T-cell (primary cell): ENCODE measurements at regions not wholly inside any gene's neighbourhood (a gene's known extent, or its start where the extent isn't known, plus 50 kb on each side); places are given as distances from the start of the nearest gene placed in this dataset.

Source experiments
- ATAC-seq, 4 experiments: fragments of 200-7000 bp in 3 of 4; fragments of 150-1000 bp in 1 of 4; cut with Tn5 transposase; replicated peaks in 1 of 4; 1 replicate in 3 of 4; 2 replicates in 1 of 4; pipeline ENCODE4 v1.10.0; 2021; ENCODE audit warnings: moderate library complexity in 3 of 4, mild to moderate bottlenecking in 2 of 4, moderate number of reproducible peaks in 1 of 4
- CTCF ChIA-PET, 2 donors: fragments of 300-600 bp; sonication (Branson Sonifier 250); formaldehyde crosslinking; loops; one replicate each; lab custom pipeline; 2022; ENCODE audit warnings: antibody characterized with exemption in 2 of 2; lab: Charles Lee
- POLR2A ChIA-PET, 2 donors: fragments of 300-600 bp; sonication (Branson Sonifier 250); formaldehyde crosslinking; loops; one replicate each; lab custom pipeline; 2022; ENCODE audit warnings: antibody characterized with exemption in 2 of 2; lab: Charles Lee
- DNase-seq, 35 experiments: peaks; one replicate each; pipeline versions ENCODE4 v3.0.0 to v3.0.0-alpha.2; 2013 to 2023
- H3K27ac ChIP-seq: one replicate; pipeline ENCODE4 v1.5.1; 2013; ENCODE audit warnings: low read length
- H3K27me3 ChIP-seq, 2 experiments: replicated peaks in 1 of 2; 1 replicate in 1 of 2; 2 replicates in 1 of 2; pipeline versions ENCODE4 v1.6.1 to v1.7.0; 2013; ENCODE audit warnings: low read length in 1 of 2, mixed read lengths in 1 of 2; ENCODE audit not compliant: control insufficient read depth in 2 of 2, insufficient read depth in 2 of 2; ENCODE audit errors: extremely low read depth in 1 of 2
- H3K36me3 ChIP-seq, 2 donors: 1 replicate in 1 of 2; 2 replicates in 1 of 2; pipeline versions ENCODE4 v1.6.1 to v1.7.0; 2013; ENCODE audit warnings: low read length in 1 of 2; ENCODE audit not compliant: control insufficient read depth in 2 of 2, insufficient read depth in 1 of 2; ENCODE audit errors: extremely low read depth in 1 of 2
- H3K4me1 ChIP-seq, 2 experiments: 1 replicate in 1 of 2; 2 replicates in 1 of 2; pipeline versions ENCODE4 v1.6.1 to v1.7.0; 2013; ENCODE audit warnings: low read length in 2 of 2, mixed read lengths in 1 of 2; ENCODE audit not compliant: insufficient read depth in 2 of 2, control insufficient read depth in 1 of 2; ENCODE audit errors: extremely low read depth in 1 of 2
- H3K4me3 ChIP-seq, 2 donors: 1 replicate in 1 of 2; 2 replicates in 1 of 2; pipeline versions ENCODE4 v1.5.1 to v1.7.0; 2013; ENCODE audit warnings: mild to moderate bottlenecking in 2 of 2, low read length in 1 of 2, moderate library complexity in 1 of 2; ENCODE audit not compliant: control insufficient read depth in 1 of 2; ENCODE audit errors: extremely low read depth in 1 of 2
- H3K9me3 ChIP-seq: 2 replicates; pipeline ENCODE4 v1.7.0; 2013
- H3K27ac Mint-ChIP-seq, 2 donors: one replicate each; pipeline ENCODE4 v1.8.0; 2020 to 2021; ENCODE audit warnings: mild to moderate bottlenecking in 2 of 2, mixed read lengths in 2 of 2
- H3K27me3 Mint-ChIP-seq, 2 donors: one replicate each; pipeline ENCODE4 v1.8.0; 2021 to 2022; ENCODE audit warnings: mixed read lengths in 2 of 2
- H3K36me3 Mint-ChIP-seq: one replicate; pipeline ENCODE4 v1.8.0; 2021; ENCODE audit warnings: mixed read lengths
- H3K4me1 Mint-ChIP-seq, 3 donors: one replicate each; pipeline ENCODE4 v1.8.0; 2020 to 2022; ENCODE audit warnings: mixed read lengths in 3 of 3, mild to moderate bottlenecking in 1 of 3
- H3K4me3 Mint-ChIP-seq, 3 donors: one replicate each; pipeline ENCODE4 v1.8.0; 2020 to 2022; ENCODE audit warnings: mild to moderate bottlenecking in 3 of 3, mixed read lengths in 3 of 3, moderate library complexity in 3 of 3
- H3K9me3 Mint-ChIP-seq, 3 donors: one replicate each; pipeline ENCODE4 v1.8.0; 2020 to 2022; ENCODE audit warnings: mixed read lengths in 3 of 3
- WGBS: methylation state at CpG from one replicate; pipeline ENCODE4 v1.1.5; 2013; ENCODE audit warnings: missing lambda C conversion rate; ENCODE audit not compliant: insufficient coverage; 5-methylcytosine and 5-hydroxymethylcytosine counted together

- no peak overlapping the region for H3K27ac Mint-ChIP-seq
- no peak overlapping the region for H3K4me3 Mint-ChIP-seq
- DNase-seq (no peak), ATAC-seq (no peak)
- H3K27me3 Mint-ChIP-seq: peaks cover 0 to 4% of the 10 kb centered on the region in 2 donors
- no peaks in the 10 kb centered on the region for H3K9me3 Mint-ChIP-seq
- H3K4me1 Mint-ChIP-seq: no peaks in the 10 kb centered on the region
- H3K27ac ChIP-seq: no peak overlapping the region
- no CpG with 5 or more reads among the region's 1 CpG for WGBS
- H3K9me3 ChIP-seq: no peaks in the 10 kb centered on the region
- H3K27me3 ChIP-seq: no peaks in the 10 kb centered on the region
- H3K4me1 ChIP-seq: no peaks in the 10 kb centered on the region
- H3K36me3 Mint-ChIP-seq: no peaks in the 10 kb centered on the region
- ChIA-PET POLR2A (no interaction called here), CTCF (no interaction called here)
- no peak overlapping the region for H3K4me3 ChIP-seq
- H3K36me3 ChIP-seq: no peaks in the 10 kb centered on the region
Observed at GRCh38 chrX:121496966-121497365, 449.6 kb downstream of the GLUD2 start.

GRCh38 chrX:121504153-121504552 lies 456.7 kb downstream of the GLUD2 start:
- H3K36me3 Mint-ChIP-seq: no peaks in the 10 kb centered on the region
- ChIA-PET POLR2A (no interaction called here), CTCF (no interaction called here)
- Histone ChIP-seq H3K36me3 (no peaks in the 10 kb centered on the region), H3K27me3 (no peaks in the 10 kb centered on the region), H3K4me1 (no peaks in the 10 kb centered on the region), H3K4me3 (no peak overlapping the region), H3K27ac (no peak overlapping the region), H3K9me3 (no peaks in the 10 kb centered on the region)
- no CpG with 5 or more reads among the region's 6 CpGs for whole genome bisulfite sequencing
- no peaks in the 10 kb centered on the region for H3K27me3 Mint-ChIP-seq
- no peak overlapping the region for H3K27ac Mint-ChIP-seq
- H3K4me1 Mint-ChIP-seq: no peaks in the 10 kb centered on the region
- no peak overlapping the region for H3K4me3 Mint-ChIP-seq
- no peak for DNase-seq
- no peak for ATAC-seq
- H3K9me3 Mint-ChIP-seq: no peaks in the 10 kb centered on the region

GRCh38 chrX:121546317-121546716 lies 498.9 kb downstream of the GLUD2 start:
- no peaks in the 10 kb centered on the region for H3K36me3 ChIP-seq
- no peak for DNase-seq
- Mint-ChIP-seq H3K27ac (no peak overlapping the region), H3K36me3 (no peaks in the 10 kb centered on the region), H3K27me3 (peaks cover 0 to 22% of the 10 kb centered on the region in 2 donors), H3K4me3 (no peak overlapping the region), H3K4me1 (no peaks in the 10 kb centered on the region), H3K9me3 (peaks cover 3 to 5% (median 4%) of the 10 kb centered on the region in 3 donors)
- no CpG with 5 or more reads among the region's 1 CpG for WGBS
- CTCF ChIA-PET: no interaction called here
- H3K4me3 ChIP-seq: no peak overlapping the region
- no peak overlapping the region for H3K27ac ChIP-seq
- H3K4me1 ChIP-seq: no peaks in the 10 kb centered on the region
- no peaks in the 10 kb centered on the region for H3K27me3 ChIP-seq
- ATAC-seq: no peak
- no peaks in the 10 kb centered on the region for H3K9me3 ChIP-seq
- POLR2A ChIA-PET: no interaction called here

DNA sequence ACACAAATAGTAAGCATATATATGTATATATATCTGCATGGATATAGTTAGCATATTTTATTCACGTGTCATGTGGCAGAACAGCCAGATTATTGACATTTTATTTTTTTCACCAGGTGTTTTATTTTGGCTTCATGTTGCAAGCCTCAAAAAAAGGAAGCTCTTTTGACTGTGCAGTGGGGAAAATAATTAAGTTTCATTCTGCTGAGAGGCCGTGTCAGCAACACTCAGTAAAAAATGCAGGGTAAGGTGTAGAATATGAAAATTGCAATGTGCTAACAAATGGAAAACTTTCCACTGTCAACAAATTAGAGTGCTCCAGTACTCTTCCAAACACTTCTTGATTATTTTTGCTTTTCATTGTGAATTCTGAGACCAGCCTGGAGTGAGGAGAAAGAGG lies 511.5 kb downstream of the GLUD2 start:
- Histone ChIP-seq H3K27ac (no peak overlapping the region), H3K9me3 (no peaks in the 10 kb centered on the region), H3K36me3 (no peaks in the 10 kb centered on the region), H3K4me1 (no peaks in the 10 kb centered on the region), H3K27me3 (no peaks in the 10 kb centered on the region), H3K4me3 (no peak overlapping the region)
- WGBS: no CpG with 5 or more reads among the region's 2 CpGs
- POLR2A ChIA-PET: no interaction called here
- H3K4me1 Mint-ChIP-seq: no peaks in the 10 kb centered on the region
- DNase-seq (no peak), ATAC-seq (no peak)
- H3K27me3 Mint-ChIP-seq: peaks cover 0 to 7% of the 10 kb centered on the region in 2 donors
- H3K27ac Mint-ChIP-seq: no peak overlapping the region
- CTCF ChIA-PET: no interaction called here
- H3K36me3 Mint-ChIP-seq: no peaks in the 10 kb centered on the region
- H3K4me3 Mint-ChIP-seq: no peak overlapping the region
- H3K9me3 Mint-ChIP-seq: no peaks in the 10 kb centered on the region

DNA sequence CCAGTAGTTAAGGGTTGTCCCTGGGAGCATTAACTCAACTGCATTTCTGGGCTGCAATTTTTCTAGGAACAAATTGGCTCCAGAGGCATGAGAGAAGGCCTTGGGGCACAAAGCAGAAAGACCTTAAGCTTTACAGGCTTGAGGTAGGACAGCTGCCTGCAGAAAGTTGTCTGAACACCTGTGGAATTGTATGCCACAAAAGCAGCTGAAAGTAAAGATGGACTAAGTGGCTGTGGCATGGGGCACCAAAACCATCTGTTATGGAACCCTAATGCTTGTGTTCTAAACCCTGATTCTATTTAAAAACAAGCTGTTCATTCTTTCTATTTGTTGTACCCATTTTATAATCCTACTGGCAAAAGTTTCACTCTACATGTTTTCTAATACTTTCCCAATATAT lies 515.2 kb downstream of the GLUD2 start:
- Mint-ChIP-seq H3K9me3 (no peaks in the 10 kb centered on the region), H3K27me3 (peaks cover 0 to 3% of the 10 kb centered on the region in 2 donors), H3K4me1 (no peaks in the 10 kb centered on the region), H3K36me3 (no peaks in the 10 kb centered on the region), H3K27ac (no peak overlapping the region), H3K4me3 (no peak overlapping the region)
- CTCF ChIA-PET: no interaction called here
- no peak overlapping the region for H3K27ac ChIP-seq
- H3K9me3 ChIP-seq: no peaks in the 10 kb centered on the region
- no peaks in the 10 kb centered on the region for H3K4me1 ChIP-seq
- DNase-seq (no peak), ATAC-seq (no peak)
- POLR2A ChIA-PET: no interaction called here
- H3K27me3 ChIP-seq: no peaks in the 10 kb centered on the region
- no peaks in the 10 kb centered on the region for H3K36me3 ChIP-seq
- H3K4me3 ChIP-seq: no peak overlapping the region

DNA sequence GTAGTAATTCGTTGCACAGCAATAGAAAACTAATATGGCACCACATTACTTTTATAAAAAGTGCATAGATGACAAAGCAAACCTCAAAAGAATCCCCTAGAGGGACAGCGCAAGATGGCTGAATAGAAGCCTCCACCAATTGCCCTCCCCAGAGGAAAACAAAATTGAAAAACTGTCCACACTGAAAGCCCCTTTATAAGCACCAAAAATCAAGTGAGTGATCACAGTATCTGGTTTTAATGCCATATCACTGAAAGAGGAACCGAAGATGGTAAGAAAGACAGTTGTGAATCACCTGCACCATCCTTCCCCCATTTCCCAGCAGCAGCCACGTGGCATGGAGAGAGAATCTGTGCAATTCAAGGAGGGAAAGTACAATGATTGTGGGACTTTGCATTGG lies 522.2 kb downstream of the GLUD2 start:
- Mint-ChIP-seq H3K9me3 (peaks cover 3 to 9% (median 4%) of the 10 kb centered on the region in 3 donors), H3K27me3 (peaks cover 0 to 9% of the 10 kb centered on the region in 2 donors), H3K4me1 (no peaks in the 10 kb centered on the region), H3K27ac (no peak overlapping the region), H3K36me3 (no peaks in the 10 kb centered on the region), H3K4me3 (no peak overlapping the region)
- Histone ChIP-seq H3K27ac (no peak overlapping the region), H3K36me3 (no peaks in the 10 kb centered on the region), H3K4me1 (no peaks in the 10 kb centered on the region), H3K27me3 (no peaks in the 10 kb centered on the region), H3K4me3 (no peak overlapping the region), H3K9me3 (no peaks in the 10 kb centered on the region)
- CTCF ChIA-PET: no interaction called here
- DNase-seq: no peak
- WGBS: 80% methylated on average over 1 of the region's 4 CpGs
- no peak for ATAC-seq
- POLR2A ChIA-PET: interaction anchor here in 1 of 2 donors (0.6 kb wide), 1 partner anchor 9 kb away, joined by 4 read pairs; no protein-coding TSS in a partner anchor
